KMS-11 (cell line): ENCODE measurements at regions not wholly inside any gene's neighbourhood (a gene's known extent, or its start where the extent isn't known, plus 50 kb on each side); places are given as distances from the start of the nearest gene placed in this dataset.

ENCODE experiments used
- H2AFZ ChIP-seq: fragments of 200-600 bp; sonication (generic); 2 replicates; pipeline ENCODE4 v1.6.1; 2016; ENCODE audit warnings: antibody characterized with exemption, mixed run types, low read depth
- H3K27ac ChIP-seq: fragments of 200-600 bp; sonication (generic); 2 replicates; pipeline ENCODE4 v1.6.1; 2016; ENCODE audit warnings: mild to moderate bottlenecking, mixed run types
- H3K27me3 ChIP-seq: fragments of 200-600 bp; sonication (generic); 2 replicates; pipeline ENCODE4 v1.6.1; 2017; ENCODE audit warnings: mild to moderate bottlenecking, low read depth, mixed run types, moderate library complexity; ENCODE audit not compliant: insufficient read depth
- H3K36me3 ChIP-seq: fragments of 200-600 bp; sonication (generic); 2 replicates; pipeline ENCODE4 v1.6.1; 2017; ENCODE audit warnings: mild to moderate bottlenecking, mixed run types; ENCODE audit not compliant: insufficient read depth
- H3K4me1 ChIP-seq: fragments of 200-600 bp; sonication (generic); 2 replicates; pipeline ENCODE4 v1.6.1; 2016; ENCODE audit warnings: mild to moderate bottlenecking, low read depth, mixed run types; ENCODE audit not compliant: poor library complexity, severe bottlenecking
- H3K4me2 ChIP-seq: fragments of 200-600 bp; sonication (generic); 2 replicates; pipeline ENCODE4 v1.7.0; 2016; ENCODE audit warnings: mild to moderate bottlenecking, mixed run types
- H3K4me3 ChIP-seq: fragments of 200-600 bp; sonication (generic); IDR thresholded peaks from 2 replicates; pipeline ENCODE4 v1.6.1; 2017; ENCODE audit warnings: low read depth, low read length, mixed read lengths; ENCODE audit not compliant: insufficient read depth
- H3K79me2 ChIP-seq: fragments of 200-600 bp; sonication (generic); 2 replicates; pipeline ENCODE4 v1.6.1; 2016; ENCODE audit warnings: low read depth, mixed run types; ENCODE audit not compliant: insufficient read depth
- H3K9ac ChIP-seq: fragments of 200-600 bp; sonication (generic); 2 replicates; pipeline ENCODE4 v1.6.1; 2016; ENCODE audit warnings: mild to moderate bottlenecking, mixed run types
- H4K20me1 ChIP-seq: fragments of 200-600 bp; sonication (generic); 2 replicates; pipeline ENCODE4 v1.6.1; 2016; ENCODE audit warnings: mild to moderate bottlenecking, mixed run types; ENCODE audit not compliant: insufficient read depth
- TF ChIP-seq, protein P1 (sequence below): fragments of 200-600 bp; sonication (generic); conservative IDR thresholded peaks from 2 replicates; pipeline ENCODE4 v1.6.1; 2017; ENCODE audit warnings: low read depth, mild to moderate bottlenecking, antibody characterized with exemption, low read length, moderate library complexity, mixed read lengths

DNA sequence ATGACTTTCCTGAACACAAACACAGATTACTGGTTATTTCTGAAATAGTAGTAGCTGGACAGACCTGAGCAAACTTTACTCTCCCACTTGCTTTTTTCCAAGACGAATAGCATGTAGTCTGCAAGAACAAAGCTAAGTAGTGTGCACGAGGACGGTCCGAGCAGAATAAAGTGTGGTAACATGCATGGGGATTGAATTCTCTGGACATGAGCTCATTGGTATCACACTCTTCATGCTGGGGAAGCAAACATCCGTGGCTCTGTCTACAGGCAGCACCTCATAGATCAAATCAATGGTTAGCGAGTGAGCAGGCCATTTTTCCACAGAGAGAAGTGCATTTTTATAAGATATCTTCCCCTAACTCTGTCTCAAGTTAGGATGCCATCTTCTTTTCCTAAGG is 164.8 kb upstream of the STK17B start:
- H3K4me1 ChIP-seq: peaks cover 28% of the 10 kb centered on the region
- H2AFZ ChIP-seq: peak overlapping the region; percentile 37; the same call in 1 of the 2 replicates
- no peaks in the 10 kb centered on the region for H3K36me3 ChIP-seq
- no peaks in the 10 kb centered on the region for H4K20me1 ChIP-seq
- H3K27ac ChIP-seq: peak overlapping the region; percentile 50
- H3K79me2 ChIP-seq: no peaks in the 10 kb centered on the region
- TF ChIP-seq, protein P1, sequence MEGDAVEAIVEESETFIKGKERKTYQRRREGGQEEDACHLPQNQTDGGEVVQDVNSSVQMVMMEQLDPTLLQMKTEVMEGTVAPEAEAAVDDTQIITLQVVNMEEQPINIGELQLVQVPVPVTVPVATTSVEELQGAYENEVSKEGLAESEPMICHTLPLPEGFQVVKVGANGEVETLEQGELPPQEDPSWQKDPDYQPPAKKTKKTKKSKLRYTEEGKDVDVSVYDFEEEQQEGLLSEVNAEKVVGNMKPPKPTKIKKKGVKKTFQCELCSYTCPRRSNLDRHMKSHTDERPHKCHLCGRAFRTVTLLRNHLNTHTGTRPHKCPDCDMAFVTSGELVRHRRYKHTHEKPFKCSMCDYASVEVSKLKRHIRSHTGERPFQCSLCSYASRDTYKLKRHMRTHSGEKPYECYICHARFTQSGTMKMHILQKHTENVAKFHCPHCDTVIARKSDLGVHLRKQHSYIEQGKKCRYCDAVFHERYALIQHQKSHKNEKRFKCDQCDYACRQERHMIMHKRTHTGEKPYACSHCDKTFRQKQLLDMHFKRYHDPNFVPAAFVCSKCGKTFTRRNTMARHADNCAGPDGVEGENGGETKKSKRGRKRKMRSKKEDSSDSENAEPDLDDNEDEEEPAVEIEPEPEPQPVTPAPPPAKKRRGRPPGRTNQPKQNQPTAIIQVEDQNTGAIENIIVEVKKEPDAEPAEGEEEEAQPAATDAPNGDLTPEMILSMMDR: no peak
- peak overlapping the region; percentile 18; the same call in 1 of the 2 replicates for H3K9ac ChIP-seq
- no peak overlapping the region for H3K4me3 ChIP-seq
- no peaks in the 10 kb centered on the region for H3K27me3 ChIP-seq
- peak overlapping the region; percentile 75 for H3K4me2 ChIP-seq

DNA sequence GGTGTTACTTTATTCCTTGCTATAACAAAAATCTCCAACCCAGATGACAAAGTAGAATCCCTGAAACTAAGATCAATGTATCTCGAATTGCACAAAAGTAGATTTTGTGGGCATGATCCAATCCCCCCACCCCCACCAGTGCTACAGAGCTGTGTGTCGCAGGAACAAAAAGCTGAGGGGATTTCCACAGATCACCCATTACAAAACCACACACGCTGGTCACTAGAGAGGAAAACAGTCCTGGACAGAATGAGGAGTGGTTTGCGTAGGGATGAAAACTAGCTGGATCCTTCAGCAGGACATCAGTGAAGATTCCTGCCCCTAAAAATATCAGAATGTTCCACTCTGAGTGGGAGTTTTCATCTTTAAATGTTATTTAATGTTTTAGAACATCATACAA is 165.3 kb upstream of the STK17B start:
- Histone ChIP-seq H3K9ac (peak overlapping the region; percentile 18; the same call in 1 of the 2 replicates), H3K36me3 (no peaks in the 10 kb centered on the region), H3K4me1 (peaks cover 25% of the 10 kb centered on the region), H4K20me1 (no peaks in the 10 kb centered on the region), H3K4me2 (peak overlapping the region; percentile 75), H3K79me2 (no peaks in the 10 kb centered on the region), H2AFZ (peak overlapping the region; percentile 37; the same call in 1 of the 2 replicates), H3K27me3 (no peaks in the 10 kb centered on the region), H3K4me3 (no peak overlapping the region), H3K27ac (peak overlapping the region; percentile 50)
- TF ChIP-seq, protein P1: no peak

DNA sequence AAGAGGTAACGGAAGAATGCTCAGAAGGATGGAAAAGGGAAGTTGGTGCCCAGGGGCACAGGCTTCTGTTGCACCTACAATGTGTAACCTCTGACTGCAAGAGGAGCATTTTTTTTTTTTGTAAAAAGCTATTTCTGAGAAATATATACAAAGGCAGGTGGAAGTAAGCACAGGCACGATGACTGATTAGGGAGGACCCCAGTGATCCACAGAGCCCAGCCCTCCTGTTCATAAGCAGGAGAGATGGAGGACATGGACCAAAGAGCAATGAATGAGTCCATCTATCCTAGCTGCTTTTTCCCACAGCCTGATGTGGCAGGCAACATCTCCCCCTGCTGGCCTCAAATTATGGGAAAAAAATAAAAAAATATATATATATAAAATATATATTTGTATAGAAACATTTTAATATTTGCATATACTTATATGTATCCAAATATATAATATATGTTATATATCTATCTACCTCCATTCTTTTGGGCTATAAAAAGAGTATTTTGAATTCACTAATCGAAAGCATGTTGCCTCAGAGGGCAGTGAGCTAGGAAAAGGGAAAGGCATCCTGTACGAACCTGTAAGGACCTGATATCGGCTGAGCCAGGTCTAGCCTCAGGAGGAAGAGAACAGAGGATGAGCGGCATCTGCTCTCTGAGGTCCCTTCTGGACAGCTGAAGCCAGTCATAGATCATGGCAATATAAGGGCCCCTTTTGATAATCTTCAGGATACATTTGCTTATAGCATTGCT is 166.0 kb upstream of the STK17B start:
- H3K36me3 ChIP-seq: no peaks in the 10 kb centered on the region
- H3K27me3 ChIP-seq: no peaks in the 10 kb centered on the region
- no peaks in the 10 kb centered on the region for H4K20me1 ChIP-seq
- peak overlapping the region; percentile 75 for H3K4me2 ChIP-seq
- no peaks in the 10 kb centered on the region for H3K79me2 ChIP-seq
- H3K4me3 ChIP-seq: no peak overlapping the region
- H3K9ac ChIP-seq: peak overlapping the region; percentile 18; the same call in 1 of the 2 replicates
- peak overlapping the region; percentile 37; the same call in 1 of the 2 replicates for H2AFZ ChIP-seq
- peak overlapping the region; percentile 50 for H3K27ac ChIP-seq
- peaks cover 25% of the 10 kb centered on the region for H3K4me1 ChIP-seq
- TF ChIP-seq, protein P1: peak; percentile 74; the same call in 1 of the 2 replicates

DNA sequence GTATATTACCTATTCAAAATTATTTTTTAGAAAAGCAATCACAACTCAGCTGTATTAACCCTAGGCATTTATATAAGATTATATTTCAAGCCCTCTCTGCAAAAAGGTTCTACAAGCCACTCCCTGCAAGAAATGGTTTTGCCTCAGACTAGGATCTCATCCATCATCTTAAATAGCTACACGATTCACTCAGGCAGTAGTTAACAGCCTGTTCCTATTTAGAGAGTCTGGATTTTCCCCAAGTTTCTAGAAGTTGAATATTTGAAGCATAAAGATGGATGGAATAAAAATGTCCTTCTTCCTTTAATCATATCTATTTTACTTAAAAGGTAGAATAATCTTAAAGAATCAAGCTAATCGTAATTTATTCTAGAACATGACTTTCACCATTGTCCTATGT is 167.1 kb upstream of the STK17B start:
- Histone ChIP-seq H3K9ac (no peak overlapping the region), H3K4me3 (no peak overlapping the region), H3K36me3 (no peaks in the 10 kb centered on the region), H2AFZ (no peak overlapping the region), H3K4me1 (peaks cover 25% of the 10 kb centered on the region), H4K20me1 (no peaks in the 10 kb centered on the region), H3K4me2 (no peak overlapping the region), H3K27ac (no peak overlapping the region), H3K27me3 (no peaks in the 10 kb centered on the region), H3K79me2 (no peaks in the 10 kb centered on the region)
- TF ChIP-seq, protein P1: no peak
